ENCODE measurements at regions not wholly inside any gene's neighbourhood (a gene's known extent, or its start where the extent isn't known, plus 50 kb on each side); places are given as distances from the start of the nearest gene placed in this dataset.

DNA sequence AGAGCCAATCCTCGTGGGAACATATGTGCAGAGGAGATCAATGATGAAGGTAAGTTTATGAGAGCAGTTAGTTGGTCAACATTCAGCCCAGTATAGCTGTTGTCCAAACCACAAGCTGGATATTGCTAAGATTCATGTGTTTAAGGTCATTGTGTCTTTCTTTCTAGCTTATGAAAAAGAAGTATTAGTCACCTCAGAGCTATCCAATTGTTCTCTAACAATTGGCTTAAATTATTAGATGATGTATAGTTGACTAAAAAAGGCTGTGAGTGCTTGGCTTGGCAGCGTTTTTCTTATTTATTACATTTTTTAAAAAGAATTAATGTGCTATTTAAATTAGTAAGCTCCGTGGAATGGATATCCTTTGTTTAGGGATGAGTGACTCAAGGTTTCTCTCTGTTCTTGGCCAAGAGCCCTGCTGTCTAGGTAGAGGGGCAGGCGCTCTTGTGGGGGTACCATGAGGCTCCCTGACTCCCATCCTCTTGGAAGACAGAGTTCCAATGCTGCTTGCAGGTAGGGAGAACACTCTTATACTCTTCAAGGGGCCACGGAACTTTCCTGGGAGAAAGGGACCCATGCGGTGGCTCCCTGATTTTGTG is 487.4 kb downstream of the IRX1 start:
- DNase-seq: no peak

DNA sequence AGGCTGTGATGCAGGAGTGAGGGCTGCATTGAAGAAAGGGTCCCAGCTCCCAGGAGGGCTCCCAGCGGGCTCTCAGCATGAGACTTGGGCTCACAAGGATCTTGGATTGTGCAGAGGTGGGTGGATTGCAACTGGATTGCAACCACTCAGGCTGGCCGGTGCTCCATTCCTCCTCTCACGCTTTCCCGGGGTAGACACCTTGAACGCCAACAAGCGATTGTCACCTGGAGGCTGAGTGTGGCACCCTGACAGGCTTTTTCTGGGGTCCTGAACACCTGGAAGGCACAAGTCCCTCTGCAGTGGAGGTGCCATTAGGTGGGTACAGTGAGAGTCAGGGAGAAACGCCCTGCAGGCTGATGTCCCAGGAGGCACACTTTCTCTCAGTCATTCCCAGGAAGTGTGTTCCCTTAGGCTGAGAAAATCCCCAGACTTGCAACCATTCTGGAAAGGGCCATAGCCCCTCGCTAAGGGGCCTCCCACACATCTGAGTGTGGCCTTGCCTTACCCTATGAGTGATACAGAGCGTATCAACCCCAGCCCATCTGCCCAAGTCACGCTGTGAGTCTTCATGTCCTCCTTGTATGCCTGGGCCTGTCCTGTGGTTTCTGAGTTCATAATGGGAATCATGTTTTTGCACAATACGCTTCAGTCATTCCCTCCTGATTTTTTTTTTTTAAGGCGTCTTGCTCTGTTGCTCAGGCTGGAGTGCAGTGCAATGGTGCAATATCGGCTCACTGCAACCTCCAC is 488.1 kb downstream of the IRX1 start:
- DNase-seq: no peak

DNA sequence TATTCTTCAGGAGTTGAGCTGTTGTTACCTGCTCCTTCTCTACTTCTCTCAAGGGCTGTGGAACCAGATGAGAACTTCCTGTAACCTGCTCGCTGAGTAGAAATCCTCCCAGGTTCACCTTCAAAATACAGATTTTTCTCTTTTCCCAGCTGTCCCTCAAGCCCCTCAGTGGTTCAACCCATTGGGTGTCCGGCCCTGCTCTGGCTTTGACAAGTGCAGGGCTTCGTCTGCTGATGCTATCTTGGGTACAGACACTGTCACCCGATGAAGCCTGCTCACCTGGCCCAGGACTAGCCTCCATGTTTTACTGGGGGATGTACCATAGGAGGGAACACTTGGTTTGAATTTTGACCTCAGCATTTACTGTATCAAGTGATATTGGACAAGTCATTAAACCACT is 490.4 kb downstream of the IRX1 start:
- DNase-seq: no peak

DNA sequence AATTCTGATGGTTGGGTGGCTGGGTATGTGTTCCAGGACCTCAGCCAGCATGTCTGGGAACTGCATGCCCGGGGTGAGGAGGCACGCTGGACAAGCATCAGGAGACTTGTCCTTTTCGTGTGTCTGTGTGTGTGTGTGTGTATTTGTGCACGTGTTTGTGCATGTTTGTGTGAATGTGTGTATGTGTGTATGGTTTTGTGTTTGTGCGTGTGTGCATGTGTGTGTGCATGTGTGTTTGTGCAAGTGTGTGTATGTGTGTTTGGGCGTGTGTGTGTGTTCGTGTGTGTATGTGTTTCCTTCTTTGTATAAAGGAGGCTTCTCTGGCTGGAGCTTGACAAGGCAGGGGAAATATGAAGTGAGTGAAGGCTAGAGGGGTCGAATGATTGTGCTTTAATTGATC is 491.5 kb downstream of the IRX1 start:
- DNase-seq: no peak

DNA sequence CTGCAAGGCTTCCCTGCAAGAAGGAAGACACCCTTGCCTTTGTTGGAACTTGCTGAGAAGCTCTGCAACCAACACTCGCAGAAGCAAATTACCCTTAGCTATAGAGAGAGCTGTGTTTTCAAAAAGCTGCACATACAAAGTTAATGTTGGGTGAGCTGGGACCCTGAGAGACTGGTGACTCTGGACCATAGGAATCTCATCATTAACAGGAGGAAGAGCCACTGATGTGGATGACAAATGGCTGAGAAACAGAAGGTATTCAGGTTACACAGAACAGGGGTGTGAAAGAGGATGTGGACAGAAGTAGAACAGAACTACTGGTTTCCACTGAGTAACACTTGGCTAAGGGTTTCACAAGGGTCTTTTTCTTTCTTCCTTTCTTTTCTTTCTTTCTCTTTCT is 493.5 kb downstream of the IRX1 start:
- DNase-seq: no peak

DNA sequence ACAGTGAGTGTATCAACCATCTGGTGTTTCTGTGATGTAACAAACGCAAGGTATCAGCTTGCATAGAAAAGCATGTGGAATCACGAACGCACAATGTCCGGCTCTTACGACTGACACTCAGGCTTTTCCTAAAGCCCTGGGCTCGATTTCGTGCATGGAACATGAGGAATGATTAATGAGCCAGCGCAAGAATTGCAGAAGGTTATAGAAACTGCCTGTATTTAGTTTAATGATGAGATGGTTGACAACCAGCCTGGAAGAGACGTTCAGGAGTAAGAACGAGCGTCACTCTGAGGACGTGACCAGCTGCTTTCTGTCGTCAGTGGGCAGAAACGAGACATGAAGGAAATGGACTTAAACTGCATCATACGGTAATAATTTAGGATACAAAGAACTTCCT is 497.6 kb downstream of the IRX1 start:
- DNase-seq: no peak

DNA sequence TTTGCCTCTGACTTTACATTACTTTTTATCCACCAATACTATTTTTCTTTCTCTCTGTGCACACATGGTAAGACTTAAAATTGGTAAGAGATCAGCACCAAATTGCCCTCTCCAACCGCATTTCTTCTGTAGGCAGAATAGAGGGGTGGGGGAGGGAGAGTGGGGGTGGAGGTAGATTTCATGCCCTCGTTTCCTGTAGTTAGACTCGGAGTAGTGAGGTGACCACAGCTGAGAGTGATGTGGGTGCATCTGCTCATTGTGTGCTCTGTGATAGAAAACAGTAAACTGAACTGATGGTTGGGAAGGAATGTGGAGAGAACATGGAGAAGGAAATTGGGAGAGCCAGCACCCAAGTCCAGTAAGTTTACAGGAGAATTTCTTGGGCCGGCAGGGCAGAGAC is 498.3 kb downstream of the IRX1 start:
- DNase-seq: no peak

DNA sequence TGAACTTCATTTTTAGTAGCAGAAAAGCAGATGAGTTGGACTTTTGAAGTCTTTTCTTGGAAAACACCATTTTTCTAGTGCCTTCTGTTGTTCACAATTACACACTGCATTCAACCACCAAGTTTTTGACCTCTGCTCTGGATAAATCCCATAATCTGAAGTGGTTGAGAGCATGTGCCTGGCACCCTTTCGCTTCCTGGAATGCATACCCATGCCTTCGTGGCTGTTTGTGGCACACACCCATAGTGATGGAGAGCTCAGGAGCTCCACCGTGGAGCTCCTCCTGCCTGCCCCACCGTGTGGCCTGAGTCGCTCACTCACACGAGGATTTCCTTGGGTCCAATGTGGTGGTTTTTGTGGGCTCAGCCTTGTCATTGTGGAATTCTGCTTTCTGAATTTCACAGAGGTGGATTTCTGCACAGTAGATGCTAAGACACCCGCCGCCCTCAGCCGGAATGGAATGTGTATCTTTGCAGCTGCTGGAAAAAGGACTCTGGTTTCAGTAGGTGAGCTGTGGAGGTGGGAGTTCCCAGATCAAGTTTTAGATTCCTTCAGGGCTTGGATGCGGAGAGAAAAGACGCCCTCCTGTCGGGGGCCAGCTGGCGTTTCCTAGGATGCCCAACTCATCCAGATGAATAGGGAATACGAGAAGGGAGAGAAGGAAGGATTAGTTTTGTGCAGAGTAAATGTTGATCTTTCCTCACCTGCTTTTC is 500.4 kb downstream of the IRX1 start:
- no peak for DNase-seq

DNA sequence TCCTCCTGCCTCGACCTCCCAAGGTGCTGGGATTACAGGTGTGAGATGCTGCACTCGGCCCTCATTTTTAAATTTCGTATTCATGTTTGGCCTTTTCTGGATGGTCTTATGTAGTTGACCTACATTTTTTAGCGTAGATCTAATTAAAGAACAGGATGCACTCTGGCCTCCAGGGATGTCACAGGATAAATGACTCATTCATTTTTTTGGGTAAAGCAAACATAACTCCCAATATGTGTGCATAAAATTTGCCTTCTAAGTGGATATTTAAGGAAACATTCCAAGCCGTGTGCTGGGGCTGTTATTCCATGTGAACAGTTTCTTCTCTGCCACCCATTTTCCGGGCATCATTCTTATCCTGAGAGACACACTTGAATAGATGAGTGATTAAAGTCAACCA is 501.6 kb downstream of the IRX1 start:
- no peak for DNase-seq

DNA sequence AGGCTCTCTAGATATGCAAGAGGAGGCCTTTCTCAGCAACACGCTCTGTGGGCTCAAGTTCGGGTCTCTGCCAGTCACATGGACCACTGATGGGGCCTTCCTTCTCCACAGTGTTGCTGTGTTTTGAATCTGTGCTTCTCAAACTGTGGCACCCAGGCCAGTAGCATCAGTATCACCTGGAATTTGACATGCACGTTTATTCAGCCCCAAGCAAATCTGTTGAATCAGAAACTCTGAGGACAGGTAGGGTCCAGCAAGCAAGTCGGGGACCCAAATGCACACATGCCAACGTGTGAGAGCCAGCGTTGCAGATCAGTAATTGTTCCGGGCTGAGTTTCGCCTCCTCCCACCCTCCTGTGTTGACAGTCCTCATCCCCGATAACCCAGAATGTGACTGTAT is 502.6 kb downstream of the IRX1 start:
- DNase-seq: no peak

DNA sequence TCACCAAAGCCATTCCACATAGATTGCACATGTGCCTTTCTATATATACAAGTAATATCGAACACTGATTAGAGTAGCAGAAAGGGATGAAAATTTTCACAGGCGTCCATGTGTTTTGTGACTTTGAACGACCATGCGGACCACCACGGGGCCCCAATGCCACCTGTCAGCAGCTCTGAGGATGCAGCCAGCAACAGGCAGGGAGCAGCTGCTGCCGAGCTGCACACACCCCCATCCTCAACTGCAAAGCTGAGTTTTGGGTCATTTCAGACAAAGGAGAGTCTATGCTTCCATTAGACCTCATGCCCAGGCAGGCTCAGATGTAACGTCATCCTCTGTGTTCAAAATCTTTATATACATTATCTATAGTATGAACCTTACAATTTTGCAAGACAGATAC is 503.8 kb downstream of the IRX1 start:
- DNase-seq: no peak

DNA sequence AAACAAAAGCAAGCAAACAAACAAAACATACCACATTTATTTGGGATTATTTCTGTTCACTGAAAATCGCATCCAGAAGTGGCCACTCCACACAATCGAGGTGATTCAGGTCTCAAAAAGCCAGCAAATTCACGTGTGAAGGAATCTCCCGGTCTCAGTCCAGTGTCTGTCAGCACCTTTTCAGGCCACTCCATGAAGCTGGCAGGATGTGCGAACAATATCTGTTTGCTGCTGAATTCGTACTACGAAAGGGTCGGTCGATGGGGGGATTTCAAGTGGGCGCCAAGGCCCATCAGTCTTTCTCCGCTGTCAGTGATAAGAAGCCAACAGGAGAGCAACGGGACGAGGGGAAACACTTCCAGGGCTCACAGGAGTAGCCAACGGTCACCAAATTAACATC is 505.1 kb downstream of the IRX1 start:
- no peak for DNase-seq

DNA sequence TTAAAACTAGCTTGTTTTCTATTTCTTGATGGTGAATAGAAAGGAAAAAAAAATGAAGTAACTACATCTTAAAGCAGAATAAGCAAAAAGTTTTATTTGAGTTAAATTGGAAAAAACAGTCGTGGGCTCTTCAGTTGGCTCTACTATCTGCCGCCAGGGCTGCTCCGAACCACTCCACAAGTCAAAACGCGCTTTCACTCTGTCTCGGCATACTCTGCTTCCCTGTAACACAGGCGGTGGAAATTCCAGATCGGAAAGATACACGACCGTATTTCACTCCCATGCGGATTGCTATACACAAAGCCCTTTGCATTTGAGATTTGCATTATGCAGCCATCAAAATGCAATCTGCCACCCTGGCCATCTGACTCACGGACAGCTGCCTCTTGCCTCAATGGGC is 505.6 kb downstream of the IRX1 start:
- DNase-seq: no peak

DNA sequence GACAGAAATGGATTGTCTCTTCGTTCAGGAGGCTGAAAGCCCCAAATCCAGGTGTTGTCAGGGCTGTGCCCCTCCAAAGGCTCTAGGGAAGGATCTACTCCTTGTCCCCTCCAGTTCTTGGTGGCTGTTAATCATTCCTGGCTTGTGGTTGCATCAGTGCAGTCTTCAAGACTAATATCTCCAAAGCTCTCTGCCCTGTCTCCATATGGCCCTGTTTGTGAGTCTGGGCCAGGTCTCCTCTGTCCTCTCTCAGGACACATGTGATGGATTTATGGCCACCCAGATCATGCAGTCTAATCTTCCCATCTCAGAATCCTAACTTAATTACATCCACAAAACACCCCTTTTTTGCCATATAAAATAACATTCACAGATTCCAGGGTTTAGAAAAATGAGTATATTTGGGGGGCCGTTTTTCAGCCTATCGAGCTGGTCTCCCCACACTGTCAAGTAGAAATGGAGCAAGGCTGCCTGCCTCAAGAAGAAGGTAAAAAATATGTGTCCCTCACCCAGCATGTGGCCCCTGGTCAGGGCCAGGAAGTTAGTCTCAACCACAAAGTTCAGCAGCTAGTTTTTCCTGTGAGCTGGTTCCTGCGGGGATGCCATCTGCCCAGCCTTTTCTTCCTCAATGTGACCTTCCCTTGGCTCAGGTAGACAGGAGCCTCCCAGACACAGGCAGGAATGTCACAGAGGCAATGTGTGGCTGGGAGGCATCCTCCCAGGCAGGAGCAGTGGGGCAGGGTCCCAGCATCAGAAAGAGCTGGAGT is 509.4 kb downstream of the IRX1 start:
- no peak for DNase-seq

DNA sequence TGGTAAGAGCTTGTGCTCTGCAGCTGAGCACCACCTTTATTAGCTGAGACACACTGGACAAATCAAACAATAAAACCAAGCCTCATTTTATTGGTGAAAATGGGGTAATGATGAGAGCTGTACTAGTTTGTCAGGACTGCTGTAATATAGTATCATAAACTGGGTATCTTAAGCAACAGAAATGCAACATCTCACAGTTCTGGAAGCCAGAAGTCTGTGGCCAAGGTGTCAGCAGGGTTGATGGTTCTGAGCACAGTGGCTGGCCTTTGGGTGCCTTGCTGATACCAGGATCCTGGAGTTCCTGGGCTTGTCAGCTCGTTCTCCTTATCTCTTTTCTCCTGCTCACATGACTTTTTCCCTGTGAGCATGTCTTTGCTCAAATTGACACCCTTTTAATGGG is 513.1 kb downstream of the IRX1 start:
- no peak for DNase-seq

DNA sequence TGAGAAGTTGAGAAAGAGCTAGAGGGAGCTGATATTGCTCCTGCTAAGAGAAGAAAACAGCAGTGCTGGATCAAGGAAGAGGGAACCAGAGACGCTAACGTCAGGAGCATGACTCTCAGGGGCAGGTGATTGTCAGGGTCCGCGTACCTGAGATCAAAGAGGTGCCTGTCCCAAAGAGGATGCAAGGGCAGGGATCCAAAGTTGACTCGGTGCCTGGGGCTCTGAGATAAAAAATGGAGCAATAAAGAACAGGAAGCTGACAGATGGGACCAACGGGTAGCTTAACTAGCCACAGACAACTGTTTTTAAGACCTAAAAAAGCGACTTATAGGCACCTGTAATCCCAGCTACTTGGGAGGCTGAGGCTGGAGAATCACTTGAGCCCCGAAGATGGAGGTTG is 517.8 kb downstream of the IRX1 start:
- no peak for DNase-seq

DNA sequence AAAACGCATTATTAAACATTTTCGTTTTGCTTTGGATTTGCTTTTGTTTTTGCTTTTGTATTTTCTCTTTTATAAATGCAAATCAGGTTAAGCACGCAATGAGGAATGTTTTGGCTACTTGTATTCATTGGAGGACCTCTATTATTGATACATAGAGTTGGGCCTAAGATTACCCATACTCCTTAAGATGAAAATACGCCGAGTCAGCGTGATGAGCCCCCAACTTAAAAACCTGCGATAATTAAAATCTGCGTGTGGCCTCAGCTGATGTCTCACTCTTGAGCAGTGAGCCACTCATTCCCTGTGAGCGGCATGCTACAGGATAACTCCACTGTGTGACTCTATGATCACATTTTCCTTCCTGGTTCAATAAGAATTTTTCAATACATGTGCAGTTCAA is 518.3 kb downstream of the IRX1 start:
- no peak for DNase-seq

DNA sequence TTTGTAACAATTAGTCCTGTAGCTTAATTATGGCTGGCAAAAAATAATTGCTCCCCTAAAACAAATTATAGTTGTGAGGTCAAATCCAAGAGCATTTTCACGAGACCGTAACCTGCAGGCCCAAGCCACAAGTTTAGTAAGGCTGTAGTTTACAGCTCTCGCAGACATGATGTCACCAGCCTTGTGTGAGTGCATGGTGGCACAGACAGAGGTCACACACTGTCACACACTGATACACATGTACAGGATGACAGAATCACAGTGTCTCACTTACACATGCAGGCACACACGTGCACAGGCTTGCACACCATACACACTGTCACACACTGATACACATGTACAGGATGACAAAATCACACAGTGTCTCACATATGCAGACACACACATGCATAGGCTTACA is 518.8 kb downstream of the IRX1 start:
- DNase-seq: no peak

DNA sequence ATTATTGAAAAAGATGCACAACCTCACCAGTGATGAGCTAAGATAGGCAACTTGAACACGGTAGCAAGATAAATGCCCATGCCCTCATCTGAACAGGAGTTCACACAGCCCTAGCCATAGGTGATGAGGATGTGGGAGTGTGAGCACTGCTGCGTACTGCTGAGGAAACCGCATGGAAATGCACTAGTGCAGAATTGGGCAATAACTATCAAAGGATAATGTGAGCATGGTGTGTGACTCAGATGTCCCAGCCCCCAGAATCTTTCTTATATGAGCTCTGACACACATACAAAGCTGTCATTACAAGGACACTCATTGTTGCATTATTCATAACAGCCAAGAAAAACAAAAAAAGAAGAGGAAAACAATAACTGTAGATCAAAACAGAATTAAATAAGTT is 521.2 kb downstream of the IRX1 start:
- DNase-seq: no peak

DNA sequence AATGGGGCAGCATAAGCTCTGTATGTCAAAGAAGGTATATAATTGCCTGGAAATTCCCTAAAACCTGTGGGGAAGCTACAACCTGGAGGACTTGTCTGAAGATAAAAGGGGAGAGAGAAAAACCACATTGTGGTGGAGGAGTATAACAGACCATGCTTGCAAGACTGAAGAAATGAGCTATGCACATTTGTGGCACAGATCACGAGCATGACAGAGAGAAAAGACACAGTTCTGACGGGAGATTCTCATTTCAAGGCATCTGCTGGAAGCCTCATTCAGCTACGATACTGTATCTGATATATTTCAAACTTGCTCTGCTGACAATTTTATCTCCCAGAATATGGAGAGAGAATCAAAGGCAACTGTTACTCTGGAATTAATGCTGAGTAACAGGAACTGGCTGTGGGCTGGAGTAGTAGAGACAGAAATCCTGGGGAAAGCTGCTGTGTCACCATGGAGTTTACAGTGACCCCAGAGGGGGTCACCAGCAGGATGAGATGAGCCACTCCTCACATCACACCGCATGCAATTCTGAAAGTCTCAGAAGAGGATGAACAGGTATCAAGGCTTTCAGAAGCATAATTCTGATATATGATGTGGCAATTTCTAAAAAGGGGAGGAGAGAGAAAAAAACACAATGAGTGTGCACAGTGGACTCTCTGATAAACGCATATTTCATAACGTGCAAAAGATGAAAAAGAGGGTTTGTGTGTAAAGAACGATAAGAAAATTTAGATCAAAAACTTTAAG is 528.8 kb downstream of the IRX1 start:
- no peak for DNase-seq

DNA sequence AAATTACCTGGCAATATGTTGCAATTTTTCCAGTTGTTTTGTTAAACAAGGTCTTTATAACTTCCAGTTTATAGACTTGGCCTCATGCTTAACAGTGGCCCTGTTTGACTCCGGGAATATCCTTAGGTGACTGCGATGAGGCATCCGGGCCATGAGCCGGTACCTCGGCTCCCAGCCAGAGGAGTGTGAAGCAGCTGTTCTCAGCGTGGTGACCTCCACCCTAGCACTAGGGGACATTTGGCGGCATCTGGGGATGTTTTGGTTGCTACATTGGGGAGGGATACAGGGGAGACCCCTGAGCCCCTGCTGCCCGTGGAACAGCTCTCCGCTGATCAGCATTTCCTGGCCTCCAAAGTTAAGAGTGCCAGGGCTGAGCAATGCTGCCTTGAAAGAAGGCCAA is 533.4 kb downstream of the IRX1 start:
- DNase-seq: no peak

DNA sequence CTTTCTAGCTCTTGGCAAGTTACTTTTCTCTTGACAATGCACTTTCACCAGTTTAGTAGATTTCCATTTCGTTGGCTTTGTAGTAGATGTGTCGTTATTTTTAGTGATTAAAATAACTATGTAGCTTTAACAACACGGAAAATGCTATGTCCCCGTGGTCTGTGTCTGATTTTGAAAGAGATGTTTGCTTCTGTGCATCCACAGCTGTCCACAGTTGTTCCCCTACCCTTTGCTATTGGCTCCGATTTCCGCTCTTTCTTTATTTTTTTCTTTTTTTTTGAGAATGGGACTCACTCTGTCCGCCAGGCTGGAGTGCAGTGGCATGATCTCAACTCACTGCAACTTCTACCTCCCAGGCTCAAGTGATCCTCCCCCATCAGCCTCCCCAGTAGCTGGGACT is 533.9 kb downstream of the IRX1 start:
- DNase-seq: no peak

DNA sequence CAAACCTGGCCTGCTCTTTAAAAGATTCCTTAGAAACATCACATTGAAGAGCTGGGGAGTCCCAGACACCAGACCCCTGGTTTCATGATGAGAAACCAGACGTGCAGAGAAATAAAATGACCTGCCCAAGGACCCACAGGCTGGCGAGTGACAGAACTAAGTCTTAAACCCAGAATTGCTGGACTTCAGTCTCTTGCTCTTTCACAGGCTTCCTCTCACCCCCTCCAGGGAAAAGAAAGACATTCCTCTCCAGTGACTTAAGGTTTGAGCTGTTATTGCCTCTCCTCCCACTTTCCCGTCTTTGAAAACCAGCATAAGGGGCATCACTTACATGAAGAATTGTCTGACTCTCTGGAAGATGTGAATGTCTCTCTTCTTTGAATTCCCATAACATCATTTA is 535.2 kb downstream of the IRX1 start:
- no peak for DNase-seq

All from activated CD4-positive, alpha-beta T cell treated with anti-CD3 and anti-CD28 coated beads, Interleukin-2, amount 50 U/mL, for 48 hours (primary cell).